Kidney (tissue), 13 donors: ENCODE measurements at regions not wholly inside any gene's neighbourhood (a gene's known extent, or its start where the extent isn't known, plus 50 kb on each side); places are given as distances from the start of the nearest gene placed in this dataset.

ENCODE experiments used
- DNase-seq, 5 donors: peaks; one replicate each; pipeline ENCODE4 v3.0.0-alpha.2; 2013 to 2020
- FAIRE-seq: peaks from 2 replicates; lab custom pipeline; 2012; peaks lifted over from hg19 to GRCh38; lab: Jason Lieb, UNC
- H3K27ac ChIP-seq, 2 donors: one replicate each; pipeline ENCODE4 v1.7.0; 2013; ENCODE audit warnings: low read depth in 2 of 2, low read length in 2 of 2, inconsistent platforms in 1 of 2
- H3K27me3 ChIP-seq: one replicate; pipeline ENCODE4 v1.7.1; 2013; ENCODE audit warnings: low read length, inconsistent platforms; ENCODE audit not compliant: control insufficient read depth, insufficient read depth
- H3K36me3 ChIP-seq, 3 donors: one replicate each; pipeline versions ENCODE4 v1.7.0 to v1.7.1; 2013; ENCODE audit warnings: low read length in 3 of 3, control low read depth in 1 of 3, inconsistent platforms in 1 of 3; ENCODE audit not compliant: insufficient read depth in 3 of 3, control insufficient read depth in 2 of 3
- H3K4me1 ChIP-seq, 3 donors: one replicate each; pipeline versions ENCODE4 v1.7.0 to v1.7.1; 2013; ENCODE audit warnings: low read length in 3 of 3, inconsistent platforms in 1 of 3, low read depth in 1 of 3; ENCODE audit not compliant: control insufficient read depth in 2 of 3, insufficient read depth in 2 of 3
- H3K4me3 ChIP-seq, 3 donors: one replicate each; pipeline versions ENCODE4 v1.7.0 to v1.8.1; 2013; ENCODE audit warnings: low read length in 3 of 3, control low read depth in 1 of 3, inconsistent platforms in 1 of 3
- H3K9ac ChIP-seq, 3 donors: one replicate each; pipeline versions ENCODE4 v1.7.0 to v1.7.1; 2013; ENCODE audit warnings: low read length in 3 of 3, control low read depth in 1 of 3, inconsistent platforms in 1 of 3
- H3K9me3 ChIP-seq, 3 donors: one replicate each; pipeline versions ENCODE4 v1.7.0 to v1.7.1; 2013; ENCODE audit warnings: low read length in 3 of 3, control low read depth in 1 of 3, inconsistent platforms in 1 of 3; ENCODE audit not compliant: control insufficient read depth in 2 of 3, insufficient read depth in 1 of 3
- CTCF ChIP-seq: IDR thresholded peaks from 3 replicates; pipeline ENCODE4 v1.5.1; 2012; ENCODE audit warnings: mild to moderate bottlenecking, moderate library complexity, borderline replicate concordance; ENCODE audit not compliant: insufficient read depth; ENCODE audit errors: extremely low read depth
- intact Hi-C: fragments of 100-400 bp; cut with DNase I; formaldehyde crosslinking; loops from one replicate; pipeline ENCODE4 v1.11.1; 2022
- donor health status: control.
- donor health status: control.
- donor health status: control.
- donor health status: control.
- donor health status: control.
- donor health status: DM: yes; HTN: yes; CAD: no.
- donor health status: Normal renal cell carcinoma (clear cell type).

GRCh38 chr4:79266136-79266535 lies 59.7 kb downstream of the NAA11 start:
- no peak for TF ChIP-seq CTCF
- DNase-seq, result no peak
- Histone ChIP-seq H3K9ac (no peak overlapping the region), H3K27me3 (no peaks in the 10 kb centered on the region), H3K36me3 (no peaks in the 10 kb centered on the region), H3K9me3 (no peaks in the 10 kb centered on the region), H3K27ac (no peak overlapping the region), H3K4me1 (no peaks in the 10 kb centered on the region), H3K4me3 (no peak overlapping the region)
- intact Hi-C loops, result no loop called here
- FAIRE-seq, result no peak

- Histone ChIP-seq H3K27ac (no peak overlapping the region), H3K36me3 (no peaks in the 10 kb centered on the region), H3K4me1 (no peaks in the 10 kb centered on the region), H3K9me3 (no peaks in the 10 kb centered on the region), H3K27me3 (no peaks in the 10 kb centered on the region), H3K4me3 (no peak overlapping the region), H3K9ac (no peak overlapping the region)
- DNase-seq, result no peak
- FAIRE-seq, result no peak
- intact Hi-C loops, result no loop called here
- no peak for TF ChIP-seq CTCF
These were observed 66.6 kb downstream of the NAA11 start for GRCh38 chr4:79259242-79259641.

GRCh38 chr4:79258614-79259176 lies 67.2 kb downstream of the NAA11 start:
- Histone ChIP-seq H3K27ac (no peak overlapping the region), H3K4me3 (no peak overlapping the region), H3K27me3 (no peaks in the 10 kb centered on the region), H3K36me3 (no peaks in the 10 kb centered on the region), H3K9me3 (no peaks in the 10 kb centered on the region), H3K9ac (no peak overlapping the region), H3K4me1 (no peaks in the 10 kb centered on the region)
- intact Hi-C loops, result no loop called here
- no peak for TF ChIP-seq CTCF
- no peak for DNase-seq
- FAIRE-seq, result no peak

- no peak for FAIRE-seq
- H3K36me3 ChIP-seq, result no peaks in the 10 kb centered on the region
- no peak overlapping the region for H3K27ac ChIP-seq
- H3K27me3 ChIP-seq, result no peaks in the 10 kb centered on the region
- H3K9ac ChIP-seq, result no peak overlapping the region
- H3K9me3 ChIP-seq, result no peaks in the 10 kb centered on the region
- intact Hi-C loops, result no loop called here
- no peak overlapping the region for H3K4me3 ChIP-seq
- H3K4me1 ChIP-seq, result no peaks in the 10 kb centered on the region
- DNase-seq, result peak in 1 of 5 donors; percentile 52
- TF ChIP-seq CTCF, result no peak
These were observed 67.8 kb downstream of the NAA11 start for GRCh38 chr4:79257953-79258613.
